ENCODE measurements at regions not wholly inside any gene's neighbourhood (a gene's known extent, or its start where the extent isn't known, plus 50 kb on each side); places are given as distances from the start of the nearest gene placed in this dataset.

DNA sequence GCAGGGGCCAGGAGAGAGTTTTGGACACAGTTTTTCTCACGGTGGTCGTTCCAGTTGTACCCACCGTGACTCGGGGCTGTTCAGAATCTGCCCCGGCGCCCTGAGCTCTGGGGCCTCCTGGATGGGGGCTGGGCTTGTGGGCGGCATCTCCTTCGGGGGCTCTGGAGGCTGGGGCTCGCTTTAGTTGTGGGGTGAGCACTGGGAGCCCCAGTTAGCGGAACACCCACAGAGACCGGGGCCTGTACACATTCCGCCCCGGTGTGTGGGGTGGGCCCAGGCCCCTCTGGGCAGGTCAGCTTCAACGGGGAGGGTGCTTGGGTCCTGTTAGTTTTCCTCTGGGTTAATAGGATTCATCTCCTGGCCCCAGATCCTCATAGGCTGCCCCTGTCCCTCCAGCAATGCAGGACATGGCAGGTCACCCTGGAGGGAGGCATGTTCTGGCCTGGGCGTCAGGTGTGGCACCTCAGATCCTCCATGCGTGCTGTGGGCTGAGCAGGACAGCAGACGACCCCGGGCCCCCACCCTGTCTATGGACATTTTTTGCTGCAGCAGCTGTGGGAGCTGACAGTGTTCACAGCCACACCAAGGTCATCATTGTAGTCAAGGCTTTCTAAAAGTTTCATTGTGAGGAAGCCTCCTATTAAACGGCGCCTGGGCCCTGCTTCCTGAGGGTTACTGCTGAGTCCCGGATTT is 393.2 kb downstream of the TMEM121 start:
- H3K4me3 ChIP-seq (ENCODE audit: extremely low read depth in 1 of 4, insufficient read depth in 2 of 4, low read depth in 3 of 4, low read length in 4 of 4): no peak overlapping the region
- no peak overlapping the region for H2AK5ac ChIP-seq (ENCODE audit: low read depth, low read length)
- no peak overlapping the region for H3K56ac ChIP-seq (replicated peaks; ENCODE audit: insufficient read length, low read depth, low read length)
- FAIRE-seq (no peak), DNase-seq (ENCODE audit: low read depth in 1 of 2, low spot score in 2 of 2) (no peak)
- H2BK15ac ChIP-seq (ENCODE audit: low read length): no peak overlapping the region
- no peak overlapping the region for H3K27ac ChIP-seq (ENCODE audit: low read depth, low read length)
- H4K91ac ChIP-seq (replicated peaks; ENCODE audit: insufficient read length, low read length): no peak overlapping the region
- no peak overlapping the region for H3K23ac ChIP-seq (ENCODE audit: insufficient read length)
- H4K8ac ChIP-seq (ENCODE audit: extremely low read depth, insufficient read depth, low read length): no peak overlapping the region
- no peaks in the 10 kb centered on the region for H3K36me3 ChIP-seq (ENCODE audit: control insufficient read depth in 2 of 4, insufficient read depth in 4 of 4, low read length in 3 of 4)
- no peaks in the 10 kb centered on the region for H3K23me2 ChIP-seq (ENCODE audit: low read depth, low read length)
- no peak overlapping the region for H3K9ac ChIP-seq (replicated peaks in 1 of 4; ENCODE audit: extremely low read depth in 1 of 4, low read depth in 3 of 4, low read length in 3 of 4)
- H3K27me3 ChIP-seq (replicated peaks in 1 of 4; ENCODE audit: control insufficient read depth in 3 of 4, extremely low read depth in 1 of 4, insufficient read depth in 3 of 4, low read length in 3 of 4): no peaks in the 10 kb centered on the region
- CTCF ChIA-PET (ENCODE audit: partially characterized antibody): no interaction called here
- no peak overlapping the region for H2BK5ac ChIP-seq (ENCODE audit: low read depth, low read length)
- no peak overlapping the region for H3K14ac ChIP-seq (ENCODE audit: insufficient read length)
- no peak overlapping the region for H4K5ac ChIP-seq (ENCODE audit: insufficient read length, low read depth, low read length)
- POLR2A ChIA-PET (ENCODE audit: partially characterized antibody): no interaction called here
- no peak overlapping the region for H3K18ac ChIP-seq (ENCODE audit: extremely low read depth, low read length)
- no peaks in the 10 kb centered on the region for H3K79me2 ChIP-seq (ENCODE audit: control insufficient read depth in 1 of 2, insufficient read depth in 2 of 2, low read length in 2 of 2)
- H4K20me1 ChIP-seq (replicated peaks in 1 of 2; ENCODE audit: control insufficient read depth in 1 of 2, insufficient read depth in 2 of 2, low read length in 2 of 2): no peaks in the 10 kb centered on the region
- no peak for TF ChIP-seq EP300 (IDR thresholded peaks at IDR 0.05; ENCODE audit: borderline replicate concordance in 1 of 2, low read depth in 2 of 2, low read length in 2 of 2)
- TF ChIP-seq, protein P1, sequence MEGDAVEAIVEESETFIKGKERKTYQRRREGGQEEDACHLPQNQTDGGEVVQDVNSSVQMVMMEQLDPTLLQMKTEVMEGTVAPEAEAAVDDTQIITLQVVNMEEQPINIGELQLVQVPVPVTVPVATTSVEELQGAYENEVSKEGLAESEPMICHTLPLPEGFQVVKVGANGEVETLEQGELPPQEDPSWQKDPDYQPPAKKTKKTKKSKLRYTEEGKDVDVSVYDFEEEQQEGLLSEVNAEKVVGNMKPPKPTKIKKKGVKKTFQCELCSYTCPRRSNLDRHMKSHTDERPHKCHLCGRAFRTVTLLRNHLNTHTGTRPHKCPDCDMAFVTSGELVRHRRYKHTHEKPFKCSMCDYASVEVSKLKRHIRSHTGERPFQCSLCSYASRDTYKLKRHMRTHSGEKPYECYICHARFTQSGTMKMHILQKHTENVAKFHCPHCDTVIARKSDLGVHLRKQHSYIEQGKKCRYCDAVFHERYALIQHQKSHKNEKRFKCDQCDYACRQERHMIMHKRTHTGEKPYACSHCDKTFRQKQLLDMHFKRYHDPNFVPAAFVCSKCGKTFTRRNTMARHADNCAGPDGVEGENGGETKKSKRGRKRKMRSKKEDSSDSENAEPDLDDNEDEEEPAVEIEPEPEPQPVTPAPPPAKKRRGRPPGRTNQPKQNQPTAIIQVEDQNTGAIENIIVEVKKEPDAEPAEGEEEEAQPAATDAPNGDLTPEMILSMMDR (IDR thresholded peaks at IDR 0.05; ENCODE audit: control extremely low read depth in 1 of 3, insufficient read depth in 1 of 3, low read depth in 1 of 3, low read length in 3 of 3): no peak
- TF ChIP-seq RNF2 (IDR thresholded peaks at IDR 0.05; ENCODE audit: borderline replicate concordance, low read depth, low read length, missing control alignments, poor library complexity, severe bottlenecking): no peak
- no peak for TF ChIP-seq GTF2F1 (IDR thresholded peaks at IDR 0.05; ENCODE audit: borderline replicate concordance, low read depth, low read length)
- TF ChIP-seq, protein P2, sequence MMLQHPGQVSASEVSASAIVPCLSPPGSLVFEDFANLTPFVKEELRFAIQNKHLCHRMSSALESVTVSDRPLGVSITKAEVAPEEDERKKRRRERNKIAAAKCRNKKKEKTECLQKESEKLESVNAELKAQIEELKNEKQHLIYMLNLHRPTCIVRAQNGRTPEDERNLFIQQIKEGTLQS (IDR thresholded peaks at IDR 0.05; ENCODE audit: insufficient read depth, low read depth, low read length): no peak
- TF ChIP-seq EZH2 (IDR thresholded peaks at IDR 0.05; ENCODE audit: low read depth, low read length, severe bottlenecking): no peak
- no peak for TF ChIP-seq BRCA1 (IDR thresholded peaks at IDR 0.05; ENCODE audit: low read depth, low read length)
- peaks cover 46 to 90% of the 10 kb centered on the region in 2 experiments for H3K9me3 ChIP-seq (ENCODE audit: insufficient read depth in 2 of 2, low read depth in 1 of 2, low read length in 1 of 2)
- H3K79me1 ChIP-seq (ENCODE audit: low read depth, low read length): no peaks in the 10 kb centered on the region
- no peaks in the 10 kb centered on the region for H3K4me1 ChIP-seq (replicated peaks in 1 of 4; ENCODE audit: control insufficient read depth in 3 of 4, insufficient read depth in 4 of 4, low read length in 3 of 4)
- WGBS, 2 experiments (ENCODE audit: extremely low coverage in 1 of 2, insufficient coverage in 1 of 2, insufficient read length in 1 of 2, insufficient replicate concordance in 2 of 2, low coverage in 1 of 2, low lambda C conversion rate in 2 of 2, missing lambda C conversion rate in 1 of 2): 83% methylated on average over 13 of the region's 21 CpGs; no CpG with 5 or more reads in 1 of the 2 experiments
- no peak overlapping the region for H2BK20ac ChIP-seq (ENCODE audit: low read length)
- no peak overlapping the region for H2BK12ac ChIP-seq (ENCODE audit: low read depth, low read length)
- no peak overlapping the region for H3K4ac ChIP-seq (replicated peaks; ENCODE audit: insufficient read length, low read depth, low read length)
- no peak overlapping the region for H3K4me2 ChIP-seq (ENCODE audit: insufficient read depth in 1 of 2, low read depth in 2 of 2, low read length in 2 of 2)
- H2AFZ ChIP-seq (ENCODE audit: low read length): no peak overlapping the region
- H2BK120ac ChIP-seq (replicated peaks; ENCODE audit: low read depth, low read length): no peak overlapping the region

Data from H1 (cell line).